GM19043 (cell line): ENCODE measurements at regions not wholly inside any gene's neighbourhood (a gene's known extent, or its start where the extent isn't known, plus 50 kb on each side); places are given as distances from the start of the nearest gene placed in this dataset.
A peak's percentile ranks its signal among the peaks of the same experiment; 100 is the strongest.

Experiments
- ATAC-seq: cut with Tn5 transposase; IDR thresholded peaks from one replicate; pipeline ENCODE4 v1.9.1; 2021; ENCODE audit warnings: low read depth; ENCODE audit not compliant: unreplicated experiment

- no peak for ATAC-seq
Observed at GRCh38 chr12:45102818-45103217, 51.9 kb upstream of the DBX2 start.

GRCh38 chr12:45105996-45106395, 55.1 kb upstream of the DBX2 start:
- ATAC-seq, result no peak

- no peak for ATAC-seq
Observed at GRCh38 chr12:45112306-45112705, 61.4 kb upstream of the DBX2 start.

DNA sequence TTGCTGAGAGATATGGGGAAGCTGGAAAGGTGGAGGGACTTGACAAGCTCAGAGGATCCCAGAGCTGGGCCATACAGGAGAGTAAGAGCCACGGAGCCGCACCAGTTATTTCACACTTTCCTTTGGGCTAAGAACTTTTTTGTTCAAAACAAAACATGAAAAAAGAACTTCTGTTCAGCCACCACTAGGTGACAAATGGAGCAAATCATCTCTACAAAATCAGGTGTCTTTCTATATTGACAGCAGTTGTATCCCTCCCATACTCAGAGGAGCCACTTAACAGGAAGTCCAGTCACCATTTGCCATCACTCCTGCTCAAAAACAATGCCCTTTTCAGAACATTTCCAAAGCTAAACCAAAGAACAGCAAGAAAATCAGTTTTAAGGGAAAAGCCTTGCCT, 70.3 kb upstream of the DBX2 start:
- no peak for ATAC-seq

GRCh38 chr12:45122768-45123380, 72.0 kb upstream of the DBX2 start:
- ATAC-seq, result no peak

DNA sequence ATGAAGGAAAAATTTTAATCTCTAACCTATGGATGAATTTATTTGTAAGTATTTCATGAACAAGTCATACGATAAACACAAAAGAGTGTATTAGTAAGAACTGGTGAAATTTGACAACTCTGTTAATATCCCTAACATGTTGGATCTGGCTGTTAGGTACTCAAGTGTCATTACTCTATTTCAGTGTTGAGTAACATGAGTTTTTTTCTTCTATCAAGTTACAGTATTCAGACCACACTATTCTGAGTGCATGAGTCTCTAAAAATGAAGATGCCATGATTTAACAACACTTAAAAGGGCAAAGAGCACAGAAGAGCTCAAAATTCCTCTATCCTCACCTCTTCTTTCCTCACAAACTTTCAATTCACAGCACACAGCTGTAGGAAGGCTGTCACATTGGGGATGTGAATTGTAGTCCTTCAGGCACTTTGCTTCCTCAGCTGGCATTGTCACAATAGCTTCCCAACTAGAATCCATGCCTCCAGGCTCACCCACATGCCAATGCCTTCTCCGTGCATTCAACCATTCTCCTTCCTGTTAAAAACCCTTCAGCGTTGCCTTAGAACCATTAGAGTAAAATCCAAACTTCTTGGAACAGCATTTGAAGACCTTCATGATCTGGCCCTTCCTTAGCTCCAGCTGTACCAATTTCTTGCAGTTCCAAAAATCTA, 73.7 kb upstream of the DBX2 start:
- no peak for ATAC-seq

- no peak for ATAC-seq
Observed at GRCh38 chr12:45125997-45126396, 75.1 kb upstream of the DBX2 start.

GRCh38 chr12:45128637-45129036, 77.7 kb upstream of the DBX2 start:
- ATAC-seq, result no peak

DNA sequence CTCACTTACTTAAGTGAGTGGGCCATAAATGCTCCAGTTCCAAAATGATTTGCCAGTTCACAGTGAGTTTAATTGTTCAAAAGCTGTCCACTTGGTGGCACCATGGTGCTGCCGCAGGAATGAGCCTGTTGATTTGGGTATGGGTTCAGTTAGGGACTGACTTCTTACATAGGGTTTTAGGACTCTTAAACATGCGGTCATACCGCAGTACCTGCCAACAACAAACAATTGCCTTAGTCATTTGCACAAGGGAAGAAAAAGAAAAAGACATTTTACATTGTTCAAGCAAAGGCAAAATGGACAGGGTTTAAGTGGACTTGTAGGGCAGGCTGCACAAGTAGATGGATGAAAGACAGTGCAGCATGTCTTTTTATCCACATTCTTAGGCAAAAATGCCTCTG, 80.0 kb upstream of the DBX2 start:
- ATAC-seq, result peak; percentile 81

DNA sequence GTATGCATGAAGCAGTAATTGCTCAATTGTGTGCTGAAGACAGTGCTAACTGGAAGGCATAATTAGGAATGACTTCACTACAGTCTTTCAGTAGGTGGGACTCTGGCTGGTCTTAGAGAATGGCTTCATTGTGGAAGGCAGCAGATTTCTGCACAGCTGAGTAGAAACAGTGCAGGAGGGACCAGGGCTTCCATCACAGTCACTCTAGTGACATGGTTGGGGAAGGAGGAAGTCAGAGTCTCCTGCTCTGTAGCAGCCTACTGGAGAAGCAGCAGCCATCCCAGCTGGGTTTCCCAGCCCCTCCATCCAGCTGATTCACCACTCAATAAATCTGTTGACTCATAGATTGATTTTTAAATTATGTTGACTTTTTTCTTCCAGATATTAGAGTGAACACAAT, 80.6 kb upstream of the DBX2 start:
- no peak for ATAC-seq

GRCh38 chr12:45138609-45139008, 77.3 kb upstream of the ANO6 start:
- ATAC-seq, result no peak

- no peak for ATAC-seq
Observed at GRCh38 chr12:45148006-45148405, 67.9 kb upstream of the ANO6 start.

- no peak for ATAC-seq
Observed at GRCh38 chr12:45148619-45149018, 67.3 kb upstream of the ANO6 start.

DNA sequence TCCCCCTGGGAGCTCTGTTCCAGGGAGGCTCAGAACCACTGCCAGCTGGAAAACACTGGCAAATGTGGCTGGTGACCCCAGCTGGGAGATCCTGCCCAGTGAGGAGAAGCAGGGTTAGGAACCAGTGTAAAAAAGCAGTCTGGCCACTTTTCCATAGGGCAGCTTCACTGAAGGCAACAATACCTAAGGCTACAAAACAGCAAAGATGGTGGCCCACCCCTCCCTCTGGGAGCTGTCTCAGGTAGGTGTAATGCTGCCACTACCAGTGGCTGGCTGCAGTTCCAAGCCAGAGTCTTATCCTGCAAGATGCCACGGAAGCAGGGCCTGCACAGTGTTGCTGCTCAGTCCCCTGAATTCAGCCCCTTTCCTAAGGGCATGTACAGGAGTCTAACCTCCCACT, 50.6 kb upstream of the ANO6 start:
- no peak for ATAC-seq

GRCh38 chr12:45166056-45166455, 49.8 kb upstream of the ANO6 start:
- no peak for ATAC-seq
